Ovary (tissue), 7 donors: ENCODE measurements at regions not wholly inside any gene's neighbourhood (a gene's known extent, or its start where the extent isn't known, plus 50 kb on each side); places are given as distances from the start of the nearest gene placed in this dataset.

Experiments used
- DNase-seq, 5 donors: peaks; one replicate each; pipeline ENCODE4 v3.0.0-alpha.2; 2019 to 2020
- H3K27ac ChIP-seq, 2 donors: fragments of 200-600 bp; one replicate each; pipeline versions ENCODE4 v1.5.1 to v1.8.0; 2019 to 2022
- H3K27me3 ChIP-seq: fragments of 200-600 bp; one replicate; pipeline ENCODE4 v1.8.0; 2022
- H3K36me3 ChIP-seq: fragments of 200-600 bp; sonication (generic); one replicate; pipeline ENCODE4 v1.5.1; 2019
- H3K4me1 ChIP-seq: one replicate; pipeline ENCODE4 v1.8.1; 2013; ENCODE audit warnings: mild to moderate bottlenecking, moderate library complexity; ENCODE audit not compliant: insufficient read depth
- H3K4me3 ChIP-seq: fragments of 200-600 bp; sonication (generic); one replicate; pipeline ENCODE4 v1.5.1; 2017
- H3K9me3 ChIP-seq, 2 donors: fragments of 200-600 bp in 1 of 2; sonication (generic) in 1 of 2; one replicate each; pipeline versions ENCODE4 v1.5.1 to v1.8.1; 2013 to 2019; ENCODE audit warnings: mild to moderate bottlenecking in 1 of 2, moderate library complexity in 1 of 2
- EP300 ChIP-seq: sonication (generic); formaldehyde crosslinking; IDR thresholded peaks from one replicate; pipeline ENCODE4 v1.6.1; 2017; ENCODE audit warnings: antibody characterized with exemption
- POLR2A ChIP-seq: fragments of 450-650 bp; IDR thresholded peaks from one replicate; pipeline ENCODE4 v1.6.1; 2017; ENCODE audit warnings: antibody characterized with exemption, mild to moderate bottlenecking, moderate library complexity
- WGBS, 3 donors: extraction: QIAGEN DNeasy Blood & Tissue Kit in 1 of 3; methylation state at CpG; one replicate each; pipeline versions ENCODE4 v1.1.5 to v1.1.7; 2013 to 2017; 5-methylcytosine and 5-hydroxymethylcytosine counted together
- intact Hi-C, 4 donors: fragments of 100-400 bp; cut with DNase I; formaldehyde crosslinking; loops; one replicate each; pipeline versions ENCODE4 v1.11.0 to v1.15.1; 2022 to 2023
- TF ChIP-seq, protein P1 (sequence below), 3 donors: fragments of 450-650 bp in 2 of 3; fragments of 200-600 bp in 1 of 3; IDR thresholded peaks; one replicate each; pipeline versions ENCODE4 v1.5.1 to v1.8.0; 2016 to 2022; ENCODE audit warnings: antibody characterized with exemption in 3 of 3, mild to moderate bottlenecking in 1 of 3
- donor health status: DM: no; HTN: no; CAD: no; lungs with moderate emphysema.
- donor health status: DM: no; HTN: no; CAD: no.
- donor health status: Bipolar disorder and iron deficiency.
- donor health status: DM: no; HTN: no; CAD: no.
- donor health status: DM: yes; HTN: yes; CAD: no.

DNA sequence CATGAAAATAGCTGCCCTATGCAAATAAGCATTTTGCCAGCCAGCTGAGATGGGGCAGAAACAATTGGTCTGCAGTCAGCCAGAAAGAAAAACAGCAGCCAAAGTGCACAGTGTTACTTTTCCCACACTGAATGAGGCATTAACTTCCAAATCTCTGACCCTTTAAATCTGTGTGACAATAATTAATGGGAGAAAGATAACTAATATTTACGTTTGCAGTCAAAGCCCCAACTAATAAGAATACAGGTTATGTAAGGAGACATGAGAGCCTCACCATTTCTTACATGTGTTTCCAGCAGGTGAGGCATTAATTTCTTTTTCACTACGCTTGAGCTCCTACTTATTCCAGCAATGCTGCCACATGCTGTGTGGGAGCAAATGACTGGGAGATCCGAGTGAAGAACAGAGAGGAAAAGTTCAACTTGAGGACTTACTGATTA, 339.0 kb downstream of the SATB2 start:
- intact Hi-C loops = no loop called here
- H3K4me3 ChIP-seq = no peak overlapping the region
- H3K36me3 ChIP-seq = no peaks in the 10 kb centered on the region
- no peaks in the 10 kb centered on the region for H3K4me1 ChIP-seq
- TF ChIP-seq POLR2A = no peak
- no peak for TF ChIP-seq EP300
- TF ChIP-seq, protein P1, sequence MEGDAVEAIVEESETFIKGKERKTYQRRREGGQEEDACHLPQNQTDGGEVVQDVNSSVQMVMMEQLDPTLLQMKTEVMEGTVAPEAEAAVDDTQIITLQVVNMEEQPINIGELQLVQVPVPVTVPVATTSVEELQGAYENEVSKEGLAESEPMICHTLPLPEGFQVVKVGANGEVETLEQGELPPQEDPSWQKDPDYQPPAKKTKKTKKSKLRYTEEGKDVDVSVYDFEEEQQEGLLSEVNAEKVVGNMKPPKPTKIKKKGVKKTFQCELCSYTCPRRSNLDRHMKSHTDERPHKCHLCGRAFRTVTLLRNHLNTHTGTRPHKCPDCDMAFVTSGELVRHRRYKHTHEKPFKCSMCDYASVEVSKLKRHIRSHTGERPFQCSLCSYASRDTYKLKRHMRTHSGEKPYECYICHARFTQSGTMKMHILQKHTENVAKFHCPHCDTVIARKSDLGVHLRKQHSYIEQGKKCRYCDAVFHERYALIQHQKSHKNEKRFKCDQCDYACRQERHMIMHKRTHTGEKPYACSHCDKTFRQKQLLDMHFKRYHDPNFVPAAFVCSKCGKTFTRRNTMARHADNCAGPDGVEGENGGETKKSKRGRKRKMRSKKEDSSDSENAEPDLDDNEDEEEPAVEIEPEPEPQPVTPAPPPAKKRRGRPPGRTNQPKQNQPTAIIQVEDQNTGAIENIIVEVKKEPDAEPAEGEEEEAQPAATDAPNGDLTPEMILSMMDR (IDR thresholded peaks at IDR 0.05) = no peak
- H3K27ac ChIP-seq = no peak overlapping the region
- no peaks in the 10 kb centered on the region for H3K27me3 ChIP-seq
- WGBS, 3 donors = 48 to 56% (median 49%) methylated on average over 3 of the region's 3 CpGs
- H3K9me3 ChIP-seq = no peaks in the 10 kb centered on the region
- DNase-seq = no peak

DNA sequence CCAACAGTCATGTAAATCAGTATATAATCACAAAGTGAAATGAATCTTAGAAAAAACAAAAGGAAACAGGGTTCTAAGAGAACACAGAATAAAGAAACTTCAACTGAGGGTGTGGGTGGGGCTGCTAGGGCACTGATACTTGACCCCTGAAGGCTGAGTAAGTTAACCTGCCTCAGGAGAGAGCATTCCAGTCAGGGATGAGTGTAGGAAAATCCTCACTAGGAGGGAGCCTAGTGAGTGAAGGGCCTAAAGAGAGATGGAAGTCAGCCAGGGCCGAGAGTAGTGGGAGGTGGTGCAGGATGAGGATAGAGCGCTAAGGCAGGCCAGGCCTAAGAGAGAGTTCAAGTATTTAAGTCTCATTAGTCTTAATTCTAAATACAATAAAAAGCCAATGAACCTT, 342.6 kb downstream of the SATB2 start:
- Histone ChIP-seq H3K4me1 (no peaks in the 10 kb centered on the region), H3K27me3 (no peaks in the 10 kb centered on the region), H3K27ac (no peak overlapping the region), H3K4me3 (no peak overlapping the region), H3K36me3 (no peaks in the 10 kb centered on the region), H3K9me3 (no peaks in the 10 kb centered on the region)
- DNase-seq = no peak
- intact Hi-C loops = no loop called here
- TF ChIP-seq EP300 = no peak
- 80 to 91% (median 90%) methylated on average over 2 of the region's 2 CpGs for WGBS, 3 donors

DNA sequence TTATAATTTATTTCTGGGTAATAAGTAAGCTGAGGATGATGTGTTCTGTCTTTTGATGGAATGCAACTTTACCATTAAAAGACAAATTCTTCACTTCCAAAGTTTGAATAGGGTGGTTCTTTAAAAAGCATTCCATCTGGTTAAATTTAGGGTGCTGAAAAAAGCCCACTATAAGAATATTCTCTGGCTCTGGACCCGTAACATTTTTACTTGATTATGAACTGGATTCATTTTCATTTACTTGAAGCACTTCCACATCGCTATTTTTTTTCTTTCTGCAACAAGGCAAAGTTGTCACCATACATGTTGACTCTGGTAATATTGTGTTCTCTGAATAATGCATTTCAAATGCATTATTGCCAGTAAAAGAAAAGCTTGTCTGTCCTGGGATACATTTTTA, 344.6 kb downstream of the SATB2 start:
- Histone ChIP-seq H3K4me3 (no peak overlapping the region), H3K36me3 (no peaks in the 10 kb centered on the region), H3K4me1 (no peaks in the 10 kb centered on the region), H3K9me3 (no peaks in the 10 kb centered on the region), H3K27ac (no peak overlapping the region), H3K27me3 (no peaks in the 10 kb centered on the region)
- DNase-seq = no peak
- 88 to 93% (median 92%) methylated on average over 2 of the region's 2 CpGs for WGBS, 3 donors
- intact Hi-C loops = loop anchor here in 1 of 4 donors (5.0 kb wide), 1 partner anchor 1651 kb away; no protein-coding TSS in a partner anchor
- TF ChIP-seq, protein P1 (IDR thresholded peaks at IDR 0.05) = no peak
- TF ChIP-seq EP300 = no peak
- no peak for TF ChIP-seq POLR2A

DNA sequence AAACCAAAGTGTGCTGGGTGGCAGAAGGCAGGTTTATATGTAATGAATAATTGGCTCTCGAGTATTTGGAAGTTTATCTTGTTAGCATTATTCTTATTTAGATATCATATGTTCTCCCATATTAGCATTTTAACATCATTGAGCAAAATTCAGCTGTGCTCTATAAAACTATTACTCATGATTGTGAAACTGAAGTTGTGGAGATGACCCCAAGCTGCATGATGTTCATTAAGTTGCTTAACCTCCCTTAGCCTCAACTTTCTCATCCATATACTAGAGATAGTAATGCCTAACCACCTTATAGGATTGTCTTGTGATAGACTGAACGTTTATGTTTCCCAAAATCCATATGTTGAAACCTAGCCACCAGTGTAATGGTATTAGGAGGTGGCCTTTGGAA, 346.3 kb downstream of the SATB2 start:
- no peaks in the 10 kb centered on the region for H3K4me1 ChIP-seq
- intact Hi-C loops = loop anchor here in 1 of 4 donors (5.0 kb wide), 1 partner anchor 1649 kb away; no protein-coding TSS in a partner anchor
- no peak overlapping the region for H3K27ac ChIP-seq
- H3K4me3 ChIP-seq = no peak overlapping the region
- 70 to 85% (median 75%) methylated on average over 2 of the region's 2 CpGs for WGBS, 3 donors
- TF ChIP-seq EP300 = no peak
- TF ChIP-seq, protein P1 (IDR thresholded peaks at IDR 0.05) = no peak
- no peaks in the 10 kb centered on the region for H3K36me3 ChIP-seq
- no peaks in the 10 kb centered on the region for H3K27me3 ChIP-seq
- DNase-seq = no peak
- H3K9me3 ChIP-seq = no peaks in the 10 kb centered on the region

DNA sequence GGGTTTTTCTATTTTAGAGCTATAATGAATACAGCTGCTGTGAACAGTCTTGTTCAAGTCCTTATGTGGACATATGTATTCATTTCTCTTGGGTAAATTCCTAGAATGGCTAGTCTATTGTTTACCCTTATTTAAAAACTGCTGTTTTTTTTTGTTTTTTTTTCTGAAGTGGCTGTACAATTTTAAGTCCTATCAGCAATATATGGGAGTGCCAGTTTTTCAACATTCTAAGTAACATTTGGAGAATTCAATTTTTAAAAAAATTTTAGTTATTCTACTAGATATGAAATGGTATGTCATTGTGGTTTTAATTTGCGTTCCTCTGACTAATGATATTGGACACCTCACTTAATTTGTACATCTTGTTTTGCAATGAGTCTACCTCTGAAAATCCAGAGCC, 349.7 kb downstream of the SATB2 start:
- intact Hi-C loops = no loop called here
- Histone ChIP-seq H3K27ac (no peak overlapping the region), H3K4me3 (no peak overlapping the region), H3K4me1 (no peaks in the 10 kb centered on the region), H3K9me3 (no peaks in the 10 kb centered on the region), H3K36me3 (no peaks in the 10 kb centered on the region), H3K27me3 (no peaks in the 10 kb centered on the region)
- DNase-seq = no peak
- WGBS, 3 donors = 45 to 62% (median 59%) methylated on average over 1 of the region's 1 CpG
- no peak for TF ChIP-seq POLR2A
- no peak for TF ChIP-seq EP300
- TF ChIP-seq, protein P1 (IDR thresholded peaks at IDR 0.05) = no peak
